HCT116 (cell line): ENCODE measurements at regions not wholly inside any gene's neighbourhood (a gene's known extent, or its start where the extent isn't known, plus 50 kb on each side); places are given as distances from the start of the nearest gene placed in this dataset.

Experiments
- ATAC-seq: fragments of 200-7000 bp; cut with Tn5 transposase; 2 replicates; pipeline ENCODE4 v1.9.1; 2020; ENCODE audit warnings: mild to moderate bottlenecking, moderate library complexity
- BruUV-seq: library from RNA; stranded (reverse); fragments of 400-500 nt; replicated peaks from 2 replicates; lab custom pipeline; 2021; lab: Mats Ljungman, UMichigan
- CTCF ChIA-PET: fragments of 300-600 bp; sonication (Branson Sonifier 250); formaldehyde crosslinking; loops from one replicate; lab custom pipeline; 2021; ENCODE audit warnings: antibody characterized with exemption; lab: Charles Lee
- POLR2A ChIA-PET: fragments of 300-600, 350-600 bp; sonication (Branson Sonifier 250); formaldehyde crosslinking; loops from one replicate; lab custom pipeline; 2021; ENCODE audit warnings: antibody characterized with exemption; lab: Charles Lee
- RAD21 ChIA-PET, 2 experiments: fragments of 300-600 bp; sonication (Branson Sonifier 250); formaldehyde crosslinking; loops; one replicate each; lab custom pipeline; 2023; ENCODE audit warnings: low total read pairs in 2 of 2; ENCODE audit not compliant: uncharacterized antibody in 2 of 2, unreplicated experiment in 2 of 2, low non-redundant PET in 1 of 2; lab: Charles Lee
- DNase-seq: peaks from one replicate; pipeline ENCODE4 v3.0.0-alpha.2; 2010; ENCODE audit warnings: low read depth, low spot score
- H2AFZ ChIP-seq: fragments of 200-600 bp; shearing (Covaris generic), sonication (generic); 2 replicates; pipeline ENCODE4 v1.6.1; 2017; ENCODE audit warnings: low read depth, mixed run types, mixed read lengths, antibody characterized with exemption, low read length; ENCODE audit not compliant: poor library complexity, severe bottlenecking
- H3K27ac ChIP-seq: 2 replicates; pipeline ENCODE4 v1.5.1; 2012; ENCODE audit warnings: low read depth, low read length
- H3K27me3 ChIP-seq: fragments of 200-600 bp; sonication (generic); 2 replicates; pipeline ENCODE4 v1.6.1; 2016; ENCODE audit warnings: mixed run types, low read length, mixed read lengths; ENCODE audit not compliant: insufficient read depth
- H3K36me3 ChIP-seq, 2 experiments: fragments of 200-500 bp in 1 of 2; fragments of 200-600 bp in 1 of 2; sonication (Bioruptor generic) in 1 of 2; sonication (generic) in 1 of 2; 2 replicates each; pipeline versions ENCODE4 v1.5.1 to v1.6.1; 2014 to 2016; ENCODE audit warnings: low read length in 2 of 2, inconsistent platforms in 1 of 2, mixed read lengths in 1 of 2, mixed run types in 1 of 2; ENCODE audit not compliant: insufficient read depth in 2 of 2, control insufficient read depth in 1 of 2
- H3K4me1 ChIP-seq, 2 experiments: fragments of 200-600 bp in 1 of 2; sonication (generic) in 1 of 2; 2 replicates each; pipeline versions ENCODE4 v1.5.1 to v1.6.1; 2012 to 2017; ENCODE audit warnings: low read length in 2 of 2, inconsistent platforms in 1 of 2, mild to moderate bottlenecking in 1 of 2, mixed read lengths in 1 of 2, mixed run types in 1 of 2, moderate library complexity in 1 of 2; ENCODE audit not compliant: insufficient read depth in 2 of 2, control insufficient read depth in 1 of 2
- H3K4me2 ChIP-seq: fragments of 200-600 bp; sonication (generic); 2 replicates; pipeline ENCODE4 v1.6.1; 2017; ENCODE audit warnings: mixed run types, low read length, mixed read lengths
- H3K4me3 ChIP-seq, 2 experiments: fragments of 200-600 bp in 1 of 2; sonication (generic) in 1 of 2; replicated peaks in 1 of 2; 2 replicates each; pipeline ENCODE4 v1.5.1; 2011 to 2016; ENCODE audit warnings: low read length in 2 of 2, control low read depth in 1 of 2, low read depth in 1 of 2, mild to moderate bottlenecking in 1 of 2, mixed read lengths in 1 of 2, mixed run types in 1 of 2
- H3K79me2 ChIP-seq: fragments of 200-600 bp; sonication (generic); 2 replicates; pipeline ENCODE4 v1.6.1; 2017; ENCODE audit warnings: mild to moderate bottlenecking, mixed run types, low read length, moderate library complexity, mixed read lengths; ENCODE audit not compliant: insufficient read depth
- H3K9ac ChIP-seq: fragments of 200-600 bp; sonication (generic); 2 replicates; pipeline ENCODE4 v1.6.1; 2016; ENCODE audit warnings: low read length, mixed read lengths
- H3K9me2 ChIP-seq: fragments of 200-600 bp; sonication (generic), shearing (Covaris generic); 2 replicates; pipeline ENCODE4 v1.6.1; 2017; ENCODE audit warnings: mixed run types, mild to moderate bottlenecking, moderate library complexity; ENCODE audit not compliant: insufficient read depth
- H3K9me3 ChIP-seq, 2 experiments: fragments of 200-500 bp in 1 of 2; fragments of 200-600 bp in 1 of 2; sonication (Bioruptor generic) in 1 of 2; sonication (generic) in 1 of 2; 2 replicates each; pipeline ENCODE4 v1.6.1; 2014 to 2017; ENCODE audit warnings: low read length in 2 of 2, mixed read lengths in 2 of 2, inconsistent platforms in 1 of 2, low read depth in 1 of 2, mild to moderate bottlenecking in 1 of 2, mixed run types in 1 of 2, moderate library complexity in 1 of 2; ENCODE audit not compliant: control insufficient read depth in 1 of 2, insufficient read depth in 1 of 2
- H4K20me1 ChIP-seq: fragments of 200-600 bp; sonication (generic), shearing (Covaris generic); 2 replicates; pipeline ENCODE4 v1.6.1; 2017; ENCODE audit warnings: mixed run types, mild to moderate bottlenecking, moderate library complexity; ENCODE audit not compliant: insufficient read depth
- CBX3 ChIP-seq: IDR thresholded peaks from 2 replicates; pipeline ENCODE4 v1.6.1; 2012; ENCODE audit warnings: low read depth
- CTCF ChIP-seq, 3 experiments: fragments of 200-600 bp in 1 of 3; sonication (generic) in 1 of 3; IDR thresholded peaks in 2 of 3; conservative IDR thresholded peaks in 1 of 3; 2 replicates each; pipeline ENCODE4 v1.5.1; 2012 to 2017; ENCODE audit warnings: low read depth in 2 of 3, low read length in 2 of 3, antibody characterized with exemption in 1 of 3, borderline replicate concordance in 1 of 3, control low read depth in 1 of 3, mild to moderate bottlenecking in 1 of 3, mixed read lengths in 1 of 3, mixed run types in 1 of 3, moderate library complexity in 1 of 3; ENCODE audit not compliant: insufficient read depth in 1 of 3
- EGR1 ChIP-seq: IDR thresholded peaks from 2 replicates; pipeline ENCODE4 v1.6.1; 2012; ENCODE audit warnings: low read depth
- EZH2phosphoT487 ChIP-seq: fragments of 200-600 bp; IDR thresholded peaks from 2 replicates; pipeline ENCODE4 v1.6.1; 2018; ENCODE audit warnings: antibody characterized with exemption, borderline replicate concordance
- FOSL1 ChIP-seq: IDR thresholded peaks from 2 replicates; pipeline ENCODE4 v1.6.1; 2012; ENCODE audit warnings: low read depth
- JUND ChIP-seq: IDR thresholded peaks from 2 replicates; pipeline ENCODE4 v1.6.1; 2012
- MAX ChIP-seq: IDR thresholded peaks from 2 replicates; pipeline ENCODE4 v1.6.1; 2012
- POLR2A ChIP-seq: IDR thresholded peaks from 2 replicates; pipeline ENCODE4 v1.7.0; 2011; ENCODE audit warnings: borderline replicate concordance; ENCODE audit not compliant: insufficient read depth, insufficient read length; ENCODE audit errors: extremely low read depth
- POLR2AphosphoS5 ChIP-seq: IDR thresholded peaks from 2 replicates; pipeline ENCODE4 v1.6.1; 2011; ENCODE audit warnings: mild to moderate bottlenecking, low read depth, low read length, moderate library complexity
- RAD21 ChIP-seq: IDR thresholded peaks from 2 replicates; pipeline ENCODE4 v1.6.1; 2012; ENCODE audit warnings: low read depth, mild to moderate bottlenecking
- REST ChIP-seq: IDR thresholded peaks from 2 replicates; pipeline ENCODE4 v1.6.1; 2012; ENCODE audit warnings: low read depth
- SIN3A ChIP-seq: IDR thresholded peaks from 2 replicates; pipeline ENCODE4 v1.6.1; 2012; ENCODE audit warnings: low read depth
- SRF ChIP-seq: IDR thresholded peaks from 2 replicates; pipeline ENCODE4 v1.6.1; 2012; ENCODE audit warnings: low read depth
- TCF7L2 ChIP-seq: IDR thresholded peaks from 2 replicates; pipeline ENCODE4 v1.7.0; 2011; ENCODE audit warnings: borderline replicate concordance, inconsistent platforms; ENCODE audit not compliant: insufficient read depth, insufficient read length; ENCODE audit errors: extremely low read depth
- ZBTB33 ChIP-seq: IDR thresholded peaks from 2 replicates; pipeline ENCODE4 v1.6.1; 2011; ENCODE audit warnings: mild to moderate bottlenecking, low read length, moderate library complexity; ENCODE audit not compliant: insufficient replicate concordance; ENCODE audit errors: extremely low read depth
- ZFX ChIP-seq: fragments of 450-650 bp; IDR thresholded peaks from 2 replicates; pipeline ENCODE4 v1.6.1; 2017
- ZNF274 ChIP-seq: fragments of 200-500 bp; sonication (Bioruptor generic); IDR thresholded peaks from 2 replicates; pipeline ENCODE4 v1.6.1; 2014; ENCODE audit warnings: mild to moderate bottlenecking, low read depth, low read length, inconsistent platforms
- intact Hi-C: fragments of 100-400 bp; cut with micrococcal nuclease; formaldehyde crosslinking; loops from 2 replicates; pipeline ENCODE4 v1.10.0; 2022

- no peaks in the 10 kb centered on the region for H3K36me3 ChIP-seq
- no peaks in the 10 kb centered on the region for H3K9me2 ChIP-seq
- ATAC-seq = no peak
- H3K4me2 ChIP-seq = no peak overlapping the region
- BruUV-seq = no TSS peak
- no peak overlapping the region for H2AFZ ChIP-seq
- no peaks in the 10 kb centered on the region for H3K27me3 ChIP-seq
- DNase-seq = no peak
- ChIA-PET POLR2A (no interaction called here), CTCF (no interaction called here), RAD21 (no interaction called here)
- H3K4me1 ChIP-seq = no peaks in the 10 kb centered on the region
- H4K20me1 ChIP-seq = no peaks in the 10 kb centered on the region
- no peak overlapping the region for H3K4me3 ChIP-seq
- TF ChIP-seq EGR1 (no peak), EZH2phosphoT487 (no peak), RAD21 (no peak), CBX3 (no peak), JUND (no peak), POLR2AphosphoS5 (no peak), POLR2A (no peak), SRF (no peak), TCF7L2 (no peak), ZFX (no peak), SIN3A (no peak), ZNF274 (no peak), CTCF (IDR thresholded peaks at IDR 0.05 in 2 of 3, conservative IDR thresholded peaks at IDR 0.05 in 1 of 3; ENCODE audit: borderline replicate concordance in 1 of 3, insufficient read depth in 1 of 3, low read depth in 2 of 3, low read length in 2 of 3) (no peak), REST (no peak), MAX (no peak), ZBTB33 (no peak), FOSL1 (no peak)
- H3K27ac ChIP-seq = no peak overlapping the region
- no peak overlapping the region for H3K9ac ChIP-seq
- intact Hi-C loops = no loop called here
- H3K79me2 ChIP-seq = no peaks in the 10 kb centered on the region
- no peaks in the 10 kb centered on the region for H3K9me3 ChIP-seq
These were observed 651.2 kb upstream of the KCNMB2 start for GRCh38 chr3:177885063-177885462.
